ENCODE measurements at regions not wholly inside any gene's neighbourhood (a gene's known extent, or its start where the extent isn't known, plus 50 kb on each side); places are given as distances from the start of the nearest gene placed in this dataset.

GRCh38 chrX:148417934-148418333 is 82.5 kb upstream of the AFF2 start:
- Histone ChIP-seq H3K9me3 (no peaks in the 10 kb centered on the region), H3K27me3 (replicated peaks; ENCODE audit: insufficient read depth) (no peaks in the 10 kb centered on the region), H3K36me3 (no peaks in the 10 kb centered on the region), H3K4me1 (replicated peaks) (no peaks in the 10 kb centered on the region), H3K4me3 (no peak overlapping the region), H3K27ac (no peak overlapping the region)
- no peak for DNase-seq (ENCODE audit: low spot score)
- WGBS, result 48% methylated on average over 3 of the region's 3 CpGs
- TF ChIP-seq CTCF (IDR thresholded peaks at IDR 0.05), result no peak
- intact Hi-C loops (cut with DNase I), result no loop called here

GRCh38 chrX:148422526-148422925 is 77.9 kb upstream of the AFF2 start:
- no peak for DNase-seq (ENCODE audit: low spot score)
- TF ChIP-seq POLR2AphosphoS5 (IDR thresholded peaks at IDR 0.05) (no peak), CTCF (IDR thresholded peaks at IDR 0.05) (no peak), POLR2A (IDR thresholded peaks at IDR 0.05) (no peak)
- WGBS, result 81% methylated on average over 4 of the region's 4 CpGs
- Histone ChIP-seq H3K27ac (no peak overlapping the region), H3K4me3 (no peak overlapping the region), H3K36me3 (no peaks in the 10 kb centered on the region), H3K27me3 (replicated peaks; ENCODE audit: insufficient read depth) (no peaks in the 10 kb centered on the region), H3K9me3 (no peaks in the 10 kb centered on the region), H3K4me1 (replicated peaks) (no peaks in the 10 kb centered on the region)
- intact Hi-C loops (cut with DNase I), result no loop called here

GRCh38 chrX:148424570-148424969 is 75.8 kb upstream of the AFF2 start:
- no peak overlapping the region for H3K27ac ChIP-seq
- H3K9me3 ChIP-seq, result no peaks in the 10 kb centered on the region
- TF ChIP-seq POLR2A (IDR thresholded peaks at IDR 0.05) (no peak), CTCF (IDR thresholded peaks at IDR 0.05) (no peak), POLR2AphosphoS5 (IDR thresholded peaks at IDR 0.05) (no peak)
- DNase-seq (ENCODE audit: low spot score), result no peak
- no peaks in the 10 kb centered on the region for H3K4me1 ChIP-seq (replicated peaks)
- H3K36me3 ChIP-seq, result no peaks in the 10 kb centered on the region
- H3K4me3 ChIP-seq, result no peak overlapping the region
- intact Hi-C loops (cut with DNase I), result no loop called here
- H3K27me3 ChIP-seq (replicated peaks; ENCODE audit: insufficient read depth), result no peaks in the 10 kb centered on the region
- WGBS, result 36% methylated on average over 2 of the region's 2 CpGs

GRCh38 chrX:148426467-148426866 is 74.0 kb upstream of the AFF2 start:
- Histone ChIP-seq H3K36me3 (no peaks in the 10 kb centered on the region), H3K9me3 (no peaks in the 10 kb centered on the region), H3K27ac (no peak overlapping the region), H3K4me1 (replicated peaks) (no peaks in the 10 kb centered on the region), H3K27me3 (replicated peaks; ENCODE audit: insufficient read depth) (no peaks in the 10 kb centered on the region), H3K4me3 (no peak overlapping the region)
- no peak for TF ChIP-seq CTCF (IDR thresholded peaks at IDR 0.05)
- intact Hi-C loops (cut with DNase I), result no loop called here
- 88% methylated on average over 2 of the region's 3 CpGs for WGBS
- DNase-seq (ENCODE audit: low spot score), result no peak

- no peak for DNase-seq (ENCODE audit: low spot score)
- WGBS, result 40% methylated on average over 3 of the region's 3 CpGs
- intact Hi-C loops (cut with DNase I), result no loop called here
Measured at GRCh38 chrX:148441387-148441786, 59.0 kb upstream of the AFF2 start.

More at GRCh38 chrX:148441387-148441786, 59.0 kb upstream of the AFF2 start:
- no peak overlapping the region for H3K27ac ChIP-seq
- H3K4me1 ChIP-seq (replicated peaks), result no peaks in the 10 kb centered on the region
- no peak overlapping the region for H3K4me3 ChIP-seq
- no peaks in the 10 kb centered on the region for H3K27me3 ChIP-seq (replicated peaks; ENCODE audit: insufficient read depth)
- TF ChIP-seq CTCF (IDR thresholded peaks at IDR 0.05) (no peak), POLR2AphosphoS5 (IDR thresholded peaks at IDR 0.05) (no peak), POLR2A (IDR thresholded peaks at IDR 0.05) (no peak)
- no peaks in the 10 kb centered on the region for H3K9me3 ChIP-seq
- no peaks in the 10 kb centered on the region for H3K36me3 ChIP-seq
